ENCODE measurements at regions not wholly inside any gene's neighbourhood (a gene's known extent, or its start where the extent isn't known, plus 50 kb on each side); places are given as distances from the start of the nearest gene placed in this dataset.

GRCh38 chr1:29629814-29630516, 393.6 kb downstream of the PTPRU start:
- TF ChIP-seq, protein P1, sequence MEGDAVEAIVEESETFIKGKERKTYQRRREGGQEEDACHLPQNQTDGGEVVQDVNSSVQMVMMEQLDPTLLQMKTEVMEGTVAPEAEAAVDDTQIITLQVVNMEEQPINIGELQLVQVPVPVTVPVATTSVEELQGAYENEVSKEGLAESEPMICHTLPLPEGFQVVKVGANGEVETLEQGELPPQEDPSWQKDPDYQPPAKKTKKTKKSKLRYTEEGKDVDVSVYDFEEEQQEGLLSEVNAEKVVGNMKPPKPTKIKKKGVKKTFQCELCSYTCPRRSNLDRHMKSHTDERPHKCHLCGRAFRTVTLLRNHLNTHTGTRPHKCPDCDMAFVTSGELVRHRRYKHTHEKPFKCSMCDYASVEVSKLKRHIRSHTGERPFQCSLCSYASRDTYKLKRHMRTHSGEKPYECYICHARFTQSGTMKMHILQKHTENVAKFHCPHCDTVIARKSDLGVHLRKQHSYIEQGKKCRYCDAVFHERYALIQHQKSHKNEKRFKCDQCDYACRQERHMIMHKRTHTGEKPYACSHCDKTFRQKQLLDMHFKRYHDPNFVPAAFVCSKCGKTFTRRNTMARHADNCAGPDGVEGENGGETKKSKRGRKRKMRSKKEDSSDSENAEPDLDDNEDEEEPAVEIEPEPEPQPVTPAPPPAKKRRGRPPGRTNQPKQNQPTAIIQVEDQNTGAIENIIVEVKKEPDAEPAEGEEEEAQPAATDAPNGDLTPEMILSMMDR (IDR thresholded peaks at IDR 0.05; ENCODE audit: low read depth, low read length), result no peak
- H3K4me3 ChIP-seq (ENCODE audit: low read depth, low read length), result no peak overlapping the region

DNA sequence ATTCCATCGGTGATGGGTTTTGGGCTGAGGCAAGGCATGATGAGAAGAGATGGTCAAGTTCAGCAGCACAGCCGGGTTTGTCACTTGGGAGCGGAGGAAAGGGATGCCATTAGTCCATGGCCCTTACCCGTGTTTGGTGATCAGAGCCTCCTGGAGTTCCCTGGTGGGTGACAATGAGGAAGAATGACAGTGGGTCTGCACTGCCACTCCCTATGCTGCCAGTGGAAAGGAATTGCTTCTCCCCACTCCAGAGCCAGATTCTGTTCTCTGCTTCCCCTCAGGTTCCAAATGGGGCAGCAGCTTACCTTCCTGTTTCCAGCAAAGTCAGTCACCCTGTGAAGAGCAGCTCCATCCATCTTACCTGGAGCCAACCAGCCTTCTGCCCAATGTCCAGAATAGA, 393.1 kb downstream of the PTPRU start:
- TF ChIP-seq, protein P1 (IDR thresholded peaks at IDR 0.05; ENCODE audit: low read depth, low read length), result no peak

GRCh38 chr1:29628190-29628589, 391.9 kb downstream of the PTPRU start:
- TF ChIP-seq, protein P1 (IDR thresholded peaks at IDR 0.05; ENCODE audit: low read depth, low read length), result no peak
- no peak overlapping the region for H3K4me3 ChIP-seq (ENCODE audit: low read depth, low read length)

More for the DNA sequence above, 393.1 kb downstream of the PTPRU start:
- no peak overlapping the region for H3K4me3 ChIP-seq (ENCODE audit: low read depth, low read length)

DNA sequence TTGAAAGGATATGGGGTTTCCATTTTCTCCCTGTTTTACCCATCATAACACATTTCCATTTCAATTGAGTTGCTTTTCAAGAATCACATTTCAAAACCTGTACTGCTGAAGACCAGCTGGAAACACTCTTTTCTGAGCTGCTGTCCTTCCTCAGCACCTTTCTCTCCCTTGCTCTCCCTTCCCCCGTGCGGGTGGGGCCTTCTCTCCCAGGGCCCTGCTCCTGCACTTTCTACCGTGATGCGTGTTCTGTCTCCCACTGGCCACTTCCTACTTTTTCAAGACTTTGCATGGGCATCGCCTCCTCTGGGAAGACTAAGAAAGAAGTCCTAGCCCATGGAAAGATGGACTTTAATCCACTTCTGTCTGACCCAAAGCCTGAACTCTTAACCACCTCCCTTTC, 390.4 kb downstream of the PTPRU start:
- H3K4me3 ChIP-seq (ENCODE audit: low read depth, low read length), result no peak overlapping the region
- TF ChIP-seq, protein P1 (IDR thresholded peaks at IDR 0.05; ENCODE audit: low read depth, low read length), result no peak

DNA sequence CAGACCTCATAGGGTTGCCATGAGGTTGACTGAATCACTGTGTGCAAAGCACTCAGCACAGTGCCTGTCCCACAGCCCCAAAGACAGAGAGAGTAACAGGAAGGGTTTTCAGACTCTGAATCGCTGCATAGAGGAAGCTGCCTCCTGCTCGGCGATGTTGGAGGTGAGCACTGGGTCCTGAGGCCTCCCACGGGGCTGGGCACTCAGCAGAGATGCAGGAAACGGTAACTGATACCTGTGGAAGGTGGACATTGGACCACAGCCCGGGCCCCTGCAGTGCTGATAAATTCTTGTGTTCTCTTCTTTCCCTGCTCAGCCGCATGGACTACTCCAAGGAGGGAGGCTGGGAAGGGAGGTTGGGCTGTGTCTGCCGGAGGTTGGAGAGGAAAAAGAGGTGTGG, 389.7 kb downstream of the PTPRU start:
- TF ChIP-seq, protein P1 (IDR thresholded peaks at IDR 0.05; ENCODE audit: low read depth, low read length), result no peak
- H3K4me3 ChIP-seq (ENCODE audit: low read depth, low read length), result no peak overlapping the region

- TF ChIP-seq, protein P1 (IDR thresholded peaks at IDR 0.05; ENCODE audit: low read depth, low read length), result no peak
- no peak overlapping the region for H3K4me3 ChIP-seq (ENCODE audit: low read depth, low read length)
Observed at GRCh38 chr1:29625084-29625420, 388.7 kb downstream of the PTPRU start.

DNA sequence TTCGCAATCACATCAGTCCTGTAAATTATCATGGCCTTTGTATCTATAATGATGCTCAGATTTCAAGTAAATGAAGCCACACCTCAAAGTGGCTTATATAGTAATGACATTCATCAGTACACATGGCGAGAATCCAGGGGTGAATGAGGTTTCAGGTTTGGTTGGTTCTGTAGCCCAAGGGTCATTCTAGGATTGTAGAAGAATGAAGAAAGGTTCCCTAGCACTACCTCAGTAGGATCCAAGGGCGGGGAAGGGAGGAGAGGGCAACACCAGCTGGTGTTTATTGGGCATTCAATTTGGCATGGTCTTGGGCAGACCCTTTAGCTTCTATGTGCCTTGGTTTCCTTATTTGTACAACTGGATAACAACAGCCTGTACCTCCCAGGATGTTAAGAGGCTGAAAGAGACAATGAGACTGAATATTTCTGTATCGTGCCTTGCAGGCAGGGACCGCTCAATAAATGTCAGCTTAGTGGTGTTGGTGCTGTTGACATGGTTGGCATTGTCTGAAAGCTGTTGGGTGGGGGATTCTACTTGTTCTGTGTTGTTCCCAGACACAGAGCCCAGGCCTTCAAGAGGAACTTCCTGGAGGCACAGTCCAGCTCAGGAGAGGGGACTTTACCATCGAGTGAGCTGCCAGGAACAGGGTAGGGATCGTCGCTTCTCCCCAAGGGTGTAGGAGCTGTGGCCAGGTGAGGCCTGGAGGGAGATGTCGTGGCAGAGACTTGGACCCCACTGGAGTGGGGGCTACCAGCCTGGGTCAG, 388.2 kb downstream of the PTPRU start:
- TF ChIP-seq, protein P1 (IDR thresholded peaks at IDR 0.05; ENCODE audit: low read depth, low read length), result no peak

More for the DNA sequence above, 388.2 kb downstream of the PTPRU start:
- no peak overlapping the region for H3K4me3 ChIP-seq (ENCODE audit: low read depth, low read length)

Measured in WI38 (cell line).